OCI-LY7 (cell line): ENCODE measurements at regions not wholly inside any gene's neighbourhood (a gene's known extent, or its start where the extent isn't known, plus 50 kb on each side); places are given as distances from the start of the nearest gene placed in this dataset.

Experiments
- BruUV-seq: library from RNA; stranded (reverse); fragments of 400-500 nt; replicated peaks from 2 replicates; lab custom pipeline; 2021; lab: Mats Ljungman, UMichigan
- CTCF ChIA-PET: fragments of 300-600 bp; sonication (Branson Sonifier 250); formaldehyde crosslinking; loops from one replicate; lab custom pipeline; 2022; ENCODE audit warnings: antibody characterized with exemption; ENCODE audit not compliant: unreplicated experiment; lab: Charles Lee
- POLR2A ChIA-PET: fragments of 300-600 bp; sonication (Branson Sonifier 250); formaldehyde crosslinking; loops from one replicate; lab custom pipeline; 2022; ENCODE audit warnings: antibody characterized with exemption; lab: Charles Lee
- DNase-seq: peaks from one replicate; pipeline ENCODE4 v3.0.0-alpha.2; 2015; ENCODE audit warnings: low spot score
- H2AFZ ChIP-seq: fragments of 200-600 bp; sonication (generic), shearing (Covaris generic); 2 replicates; pipeline ENCODE4 v1.6.1; 2014; ENCODE audit warnings: mild to moderate bottlenecking, antibody characterized with exemption, low read length, moderate library complexity
- H3K27ac ChIP-seq: fragments of 200-600 bp; sonication (generic); 2 replicates; pipeline ENCODE4 v1.5.1; 2014; ENCODE audit warnings: mixed run types, low read depth, mild to moderate bottlenecking, moderate library complexity, low read length, inconsistent platforms; ENCODE audit not compliant: poor library complexity, severe bottlenecking
- H3K36me3 ChIP-seq: fragments of 200-600 bp; sonication (generic); 2 replicates; pipeline ENCODE4 v1.6.1; 2014; ENCODE audit warnings: mild to moderate bottlenecking, antibody characterized with exemption, low read length, moderate library complexity, mixed read lengths; ENCODE audit not compliant: insufficient read depth
- H3K4me1 ChIP-seq: fragments of 200-600 bp; sonication (generic); 2 replicates; pipeline ENCODE4 v1.5.1; 2014; ENCODE audit warnings: mild to moderate bottlenecking, low read length; ENCODE audit not compliant: insufficient read depth, poor library complexity, severe bottlenecking
- H3K4me2 ChIP-seq: fragments of 200-600 bp; sonication (generic); 2 replicates; pipeline ENCODE4 v1.6.1; 2014; ENCODE audit warnings: mild to moderate bottlenecking, low read length
- H3K4me3 ChIP-seq: fragments of 200-600 bp; sonication (generic); 2 replicates; pipeline ENCODE4 v1.5.1; 2014; ENCODE audit warnings: mild to moderate bottlenecking, low read depth, low read length; ENCODE audit not compliant: poor library complexity, severe bottlenecking
- H3K79me2 ChIP-seq: fragments of 200-600 bp; sonication (generic); 2 replicates; pipeline ENCODE4 v1.6.1; 2016; ENCODE audit warnings: low read depth, mild to moderate bottlenecking, low read length, moderate library complexity, mixed read lengths; ENCODE audit not compliant: insufficient read depth
- H3K9me2 ChIP-seq: fragments of 200-600 bp; sonication (generic); 2 replicates; pipeline ENCODE4 v1.6.1; 2016; ENCODE audit warnings: mild to moderate bottlenecking, low read length, mixed read lengths; ENCODE audit not compliant: insufficient read depth
- H3K9me3 ChIP-seq: fragments of 200-600 bp; sonication (generic); 2 replicates; pipeline ENCODE4 v1.6.1; 2014; ENCODE audit warnings: mild to moderate bottlenecking, mixed run types, low read length, mixed read lengths
- H4K20me1 ChIP-seq: fragments of 200-600 bp; sonication (generic); 2 replicates; pipeline ENCODE4 v1.6.1; 2014; ENCODE audit warnings: mild to moderate bottlenecking, antibody characterized with exemption, low read length, moderate library complexity, mixed read lengths; ENCODE audit not compliant: insufficient read depth
- EZH2phosphoT487 ChIP-seq: fragments of 200-600 bp; sonication (generic); IDR thresholded peaks from 2 replicates; pipeline ENCODE4 v1.6.1; 2018; ENCODE audit warnings: low read depth, borderline replicate concordance, mild to moderate bottlenecking, mixed run types, antibody characterized with exemption, low read length, moderate library complexity, mixed read lengths
- intact Hi-C: fragments of 100-400 bp; cut with micrococcal nuclease; formaldehyde crosslinking; loops from one replicate; pipeline ENCODE4 v1.10.0; 2022; ENCODE audit not compliant: unreplicated experiment
- TF ChIP-seq, protein P1 (sequence below): fragments of 200-600 bp; sonication (generic); conservative IDR thresholded peaks from 2 replicates; pipeline ENCODE4 v1.5.1; 2014; ENCODE audit warnings: mild to moderate bottlenecking, antibody characterized with exemption, low read length, moderate library complexity, mixed read lengths

- DNase-seq = no peak
- intact Hi-C loops = no loop called here
- CTCF ChIA-PET = no interaction called here
- Histone ChIP-seq H3K36me3 (no peaks in the 10 kb centered on the region), H3K79me2 (no peaks in the 10 kb centered on the region), H3K9me3 (no peaks in the 10 kb centered on the region), H3K4me3 (no peak overlapping the region), H3K9me2 (no peaks in the 10 kb centered on the region), H3K4me1 (no peaks in the 10 kb centered on the region), H3K27ac (no peak overlapping the region), H2AFZ (no peak overlapping the region), H4K20me1 (no peaks in the 10 kb centered on the region), H3K4me2 (no peak overlapping the region)
- TF ChIP-seq, protein P1, sequence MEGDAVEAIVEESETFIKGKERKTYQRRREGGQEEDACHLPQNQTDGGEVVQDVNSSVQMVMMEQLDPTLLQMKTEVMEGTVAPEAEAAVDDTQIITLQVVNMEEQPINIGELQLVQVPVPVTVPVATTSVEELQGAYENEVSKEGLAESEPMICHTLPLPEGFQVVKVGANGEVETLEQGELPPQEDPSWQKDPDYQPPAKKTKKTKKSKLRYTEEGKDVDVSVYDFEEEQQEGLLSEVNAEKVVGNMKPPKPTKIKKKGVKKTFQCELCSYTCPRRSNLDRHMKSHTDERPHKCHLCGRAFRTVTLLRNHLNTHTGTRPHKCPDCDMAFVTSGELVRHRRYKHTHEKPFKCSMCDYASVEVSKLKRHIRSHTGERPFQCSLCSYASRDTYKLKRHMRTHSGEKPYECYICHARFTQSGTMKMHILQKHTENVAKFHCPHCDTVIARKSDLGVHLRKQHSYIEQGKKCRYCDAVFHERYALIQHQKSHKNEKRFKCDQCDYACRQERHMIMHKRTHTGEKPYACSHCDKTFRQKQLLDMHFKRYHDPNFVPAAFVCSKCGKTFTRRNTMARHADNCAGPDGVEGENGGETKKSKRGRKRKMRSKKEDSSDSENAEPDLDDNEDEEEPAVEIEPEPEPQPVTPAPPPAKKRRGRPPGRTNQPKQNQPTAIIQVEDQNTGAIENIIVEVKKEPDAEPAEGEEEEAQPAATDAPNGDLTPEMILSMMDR = no peak
- POLR2A ChIA-PET = interaction anchor here (0.6 to 0.7 kb wide), 2 partner anchors 835 to 1874 kb away, joined by 3 read pairs; no protein-coding TSS in a partner anchor
- BruUV-seq = no TSS peak
These were observed 75.6 kb upstream of the SOX3 start for GRCh38 chrX:140580478-140580877.

GRCh38 chrX:140572724-140573123 is 67.9 kb upstream of the SOX3 start:
- Histone ChIP-seq H3K9me3 (no peaks in the 10 kb centered on the region), H3K27ac (no peak overlapping the region), H3K4me1 (no peaks in the 10 kb centered on the region), H3K4me2 (no peak overlapping the region), H2AFZ (no peak overlapping the region), H3K79me2 (no peaks in the 10 kb centered on the region), H3K36me3 (no peaks in the 10 kb centered on the region), H3K4me3 (no peak overlapping the region), H3K9me2 (no peaks in the 10 kb centered on the region), H4K20me1 (no peaks in the 10 kb centered on the region)
- intact Hi-C loops = loop anchor here (2.0 to 10.0 kb wide), 2 partner anchors 92 to 160 kb away; no protein-coding TSS in a partner anchor
- no peak for TF ChIP-seq EZH2phosphoT487
- TF ChIP-seq, protein P1 = peak; percentile 74
- CTCF ChIA-PET = no interaction called here
- DNase-seq = peak; percentile 31
- POLR2A ChIA-PET = no interaction called here
- no TSS peak for BruUV-seq

GRCh38 chrX:140563893-140564292 is 59.0 kb upstream of the SOX3 start:
- H3K4me3 ChIP-seq = no peak overlapping the region
- TF ChIP-seq, protein P1 = no peak
- TF ChIP-seq EZH2phosphoT487 = no peak
- no peaks in the 10 kb centered on the region for H3K36me3 ChIP-seq
- H3K79me2 ChIP-seq = no peaks in the 10 kb centered on the region
- ChIA-PET POLR2A (no interaction called here), CTCF (no interaction called here)
- H3K4me1 ChIP-seq = no peaks in the 10 kb centered on the region
- no peaks in the 10 kb centered on the region for H3K9me2 ChIP-seq
- H3K4me2 ChIP-seq = no peak overlapping the region
- no peaks in the 10 kb centered on the region for H4K20me1 ChIP-seq
- no peaks in the 10 kb centered on the region for H3K9me3 ChIP-seq
- DNase-seq = no peak
- BruUV-seq = no TSS peak
- no peak overlapping the region for H2AFZ ChIP-seq
- H3K27ac ChIP-seq = no peak overlapping the region
- intact Hi-C loops = no loop called here
